HEK293 (cell line): ENCODE measurements at regions not wholly inside any gene's neighbourhood (a gene's known extent, or its start where the extent isn't known, plus 50 kb on each side); places are given as distances from the start of the nearest gene placed in this dataset.

Source experiments
- CTCF ChIA-PET: fragments of 350-600 bp; formaldehyde crosslinking; extraction: SDS; loops from one replicate; lab custom pipeline; 2021; ENCODE audit warnings: antibody characterized with exemption; lab: Yijun Ruan, JAX
- POLR2A ChIA-PET: fragments of 300-600 bp; formaldehyde crosslinking; extraction: SDS; loops from one replicate; lab custom pipeline; 2020; ENCODE audit warnings: antibody characterized with exemption, inconsistent platforms; lab: Yijun Ruan, JAX
- H3K27ac ChIP-seq: fragments of 200-500 bp; sonication (Bioruptor generic); 2 replicates; pipeline ENCODE4 v1.5.1; 2014; ENCODE audit warnings: low read depth, low read length, control low read depth, inconsistent platforms; ENCODE audit errors: extremely low read depth
- H3K36me3 ChIP-seq, 2 experiments: fragments of 200-500 bp in 1 of 2; sonication (Bioruptor generic) in 1 of 2; 1 replicate in 1 of 2; 2 replicates in 1 of 2; pipeline ENCODE4 v1.5.1; 2014 to 2017; ENCODE audit warnings: inconsistent platforms in 2 of 2, low read length in 2 of 2; ENCODE audit not compliant: control insufficient read depth in 2 of 2, insufficient read depth in 1 of 2
- H3K4me1 ChIP-seq: fragments of 200-500 bp; sonication (Bioruptor generic); 2 replicates; pipeline ENCODE4 v1.5.1; 2014; ENCODE audit warnings: mild to moderate bottlenecking, low read length, inconsistent platforms; ENCODE audit not compliant: control insufficient read depth, insufficient read depth
- H3K4me3 ChIP-seq: 2 replicates; pipeline ENCODE4 v1.5.1; 2011; ENCODE audit warnings: low read depth, mild to moderate bottlenecking, control low read depth, low read length, moderate library complexity
- H3K9me3 ChIP-seq: fragments of 200-500 bp; sonication (Bioruptor generic); 2 replicates; pipeline ENCODE4 v1.5.1; 2014; ENCODE audit warnings: low read depth, low read length, inconsistent platforms; ENCODE audit not compliant: control insufficient read depth, insufficient read depth
- MEIS1 ChIP-seq: sonication (generic); formaldehyde crosslinking; IDR thresholded peaks from 2 replicates; pipeline ENCODE4 v1.8.1; 2022; ENCODE audit warnings: missing genetic modification reagents, mild to moderate bottlenecking, borderline replicate concordance
- RBAK ChIP-seq: fragments of 450-650 bp; formaldehyde crosslinking; IDR thresholded peaks from 2 replicates; pipeline ENCODE4 v1.5.1; 2016; ENCODE audit warnings: missing biosample characterization, missing genetic modification characterization
- REPIN1 ChIP-seq: fragments of 450-650 bp; formaldehyde crosslinking; IDR thresholded peaks from 2 replicates; pipeline ENCODE4 v1.5.1; 2017; ENCODE audit warnings: missing biosample characterization, missing genetic modification characterization, low read depth
- SALL2 ChIP-seq: fragments of 450-650 bp; formaldehyde crosslinking; IDR thresholded peaks from 2 replicates; pipeline ENCODE4 v1.5.0; 2017; ENCODE audit warnings: missing biosample characterization, mild to moderate bottlenecking, missing genetic modification characterization, borderline replicate concordance
- ZBTB7A ChIP-seq: fragments of 450-650 bp; formaldehyde crosslinking; IDR thresholded peaks from 2 replicates; pipeline ENCODE4 v1.5.1; 2016; ENCODE audit warnings: low read depth, missing biosample characterization, missing genetic modification characterization
- ZNF155 ChIP-seq: fragments of 450-650 bp; formaldehyde crosslinking; IDR thresholded peaks from 2 replicates; pipeline ENCODE4 v1.5.1; 2016; ENCODE audit warnings: missing biosample characterization, missing genetic modification characterization
- ZNF19 ChIP-seq: fragments of 450-650 bp; formaldehyde crosslinking; IDR thresholded peaks from 2 replicates; pipeline ENCODE4; 2016; ENCODE audit warnings: missing biosample characterization, missing genetic modification characterization, low read depth
- ZNF2 ChIP-seq: fragments of 450-650 bp; formaldehyde crosslinking; IDR thresholded peaks from 2 replicates; pipeline ENCODE4 v1.5.1; 2016; ENCODE audit warnings: missing biosample characterization, missing genetic modification characterization
- ZNF248 ChIP-seq: fragments of 450-650 bp; formaldehyde crosslinking; IDR thresholded peaks from 2 replicates; pipeline ENCODE4 v1.5.1; 2017; ENCODE audit warnings: missing biosample characterization, missing genetic modification characterization
- ZNF266 ChIP-seq: fragments of 450-650 bp; formaldehyde crosslinking; IDR thresholded peaks from 2 replicates; pipeline ENCODE4 v1.5.1; 2016; ENCODE audit warnings: missing biosample characterization, missing genetic modification characterization, low read depth
- ZNF354C ChIP-seq: fragments of 450-650 bp; formaldehyde crosslinking; IDR thresholded peaks from 2 replicates; pipeline ENCODE4 v1.5.1; 2016; ENCODE audit warnings: missing biosample characterization, missing genetic modification characterization, low read depth, borderline replicate concordance
- ZNF366 ChIP-seq: fragments of 450-650 bp; formaldehyde crosslinking; conservative IDR thresholded peaks from 2 replicates; pipeline ENCODE4 v1.5.1; 2016; ENCODE audit warnings: missing biosample characterization, missing genetic modification characterization
- ZNF404 ChIP-seq: fragments of 450-650 bp; formaldehyde crosslinking; IDR thresholded peaks from 2 replicates; pipeline ENCODE4 v1.5.1; 2017; ENCODE audit warnings: missing biosample characterization, missing genetic modification characterization
- ZNF529 ChIP-seq: fragments of 450-650 bp; formaldehyde crosslinking; IDR thresholded peaks from 2 replicates; pipeline ENCODE4 v1.5.1; 2017; ENCODE audit warnings: missing genetic modification characterization, missing biosample characterization; ENCODE audit not compliant: insufficient replicate concordance
- ZNF558 ChIP-seq: fragments of 450-650 bp; formaldehyde crosslinking; IDR thresholded peaks from 2 replicates; pipeline ENCODE4 v1.5.1; 2016; ENCODE audit warnings: missing biosample characterization, missing genetic modification characterization
- ZNF623 ChIP-seq: fragments of 450-650 bp; formaldehyde crosslinking; IDR thresholded peaks from 2 replicates; pipeline ENCODE4 v1.5.1; 2016; ENCODE audit warnings: missing biosample characterization, missing genetic modification characterization
- TF ChIP-seq, protein P1 (sequence below): fragments of 450-650 bp; formaldehyde crosslinking; IDR thresholded peaks from 2 replicates; pipeline ENCODE4 v1.5.1; 2016; ENCODE audit warnings: missing biosample characterization, missing genetic modification characterization
- TF ChIP-seq, protein P2 (sequence below): fragments of 450-650 bp; formaldehyde crosslinking; IDR thresholded peaks from 2 replicates; pipeline ENCODE4 v1.5.1; 2016; ENCODE audit warnings: missing biosample characterization, missing genetic modification characterization, low read depth
- TF ChIP-seq, protein P3 (sequence below): fragments of 450-650 bp; formaldehyde crosslinking; IDR thresholded peaks from 2 replicates; pipeline ENCODE4 v1.5.1; 2017; ENCODE audit warnings: missing biosample characterization, missing genetic modification characterization
- TF ChIP-seq, protein P4 (sequence below): fragments of 450-650 bp; formaldehyde crosslinking; optimal IDR thresholded peaks from 2 replicates; pipeline ENCODE3; 2016; ENCODE audit warnings: missing biosample characterization, mild to moderate bottlenecking, missing genetic modification characterization

DNA sequence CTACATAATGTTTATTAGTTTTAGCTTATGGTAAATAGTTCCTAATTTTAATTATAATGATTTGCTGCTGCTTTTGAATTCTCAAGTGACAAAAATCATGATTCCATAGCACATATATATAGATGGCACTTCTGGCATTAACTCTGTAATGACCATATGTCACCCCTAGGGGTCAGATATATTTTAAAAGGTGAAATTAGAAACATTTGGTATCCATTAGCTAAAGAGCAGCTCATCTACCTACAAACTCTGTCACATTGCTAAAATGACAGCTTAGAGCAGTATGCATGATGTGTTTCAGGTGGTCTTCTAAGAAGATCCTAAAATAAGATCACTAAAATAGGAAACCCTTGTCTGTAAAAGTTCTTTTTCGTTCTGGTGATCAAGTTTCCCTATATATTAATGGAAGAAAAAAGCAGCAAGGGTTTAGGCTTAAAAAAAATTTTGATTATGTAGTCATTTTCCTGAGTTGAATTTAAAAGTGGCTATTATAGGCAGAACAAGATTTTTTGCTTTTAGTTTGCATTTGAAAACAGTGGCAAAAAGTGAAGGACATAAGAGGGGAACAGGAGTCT is 157.7 kb upstream of the POU5F2 start:
- POLR2A ChIA-PET: no interaction called here
- no peaks in the 10 kb centered on the region for H3K4me1 ChIP-seq
- TF ChIP-seq ZNF155 (tag by site-specific recombination): no peak
- TF ChIP-seq, protein P1, sequence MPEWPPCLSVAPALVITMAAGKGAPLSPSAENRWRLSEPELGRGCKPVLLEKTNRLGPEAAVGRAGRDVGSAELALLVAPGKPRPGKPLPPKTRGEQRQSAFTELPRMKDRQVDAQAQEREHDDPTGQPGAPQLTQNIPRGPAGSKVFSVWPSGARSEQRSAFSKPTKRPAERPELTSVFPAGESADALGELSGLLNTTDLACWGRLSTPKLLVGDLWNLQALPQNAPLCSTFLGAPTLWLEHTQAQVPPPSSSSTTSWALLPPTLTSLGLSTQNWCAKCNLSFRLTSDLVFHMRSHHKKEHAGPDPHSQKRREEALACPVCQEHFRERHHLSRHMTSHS (tag by site-specific recombination): no peak
- TF ChIP-seq, protein P2, sequence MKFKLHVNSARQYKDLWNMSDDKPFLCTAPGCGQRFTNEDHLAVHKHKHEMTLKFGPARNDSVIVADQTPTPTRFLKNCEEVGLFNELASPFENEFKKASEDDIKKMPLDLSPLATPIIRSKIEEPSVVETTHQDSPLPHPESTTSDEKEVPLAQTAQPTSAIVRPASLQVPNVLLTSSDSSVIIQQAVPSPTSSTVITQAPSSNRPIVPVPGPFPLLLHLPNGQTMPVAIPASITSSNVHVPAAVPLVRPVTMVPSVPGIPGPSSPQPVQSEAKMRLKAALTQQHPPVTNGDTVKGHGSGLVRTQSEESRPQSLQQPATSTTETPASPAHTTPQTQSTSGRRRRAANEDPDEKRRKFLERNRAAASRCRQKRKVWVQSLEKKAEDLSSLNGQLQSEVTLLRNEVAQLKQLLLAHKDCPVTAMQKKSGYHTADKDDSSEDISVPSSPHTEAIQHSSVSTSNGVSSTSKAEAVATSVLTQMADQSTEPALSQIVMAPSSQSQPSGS (tag by site-specific recombination): no peak
- TF ChIP-seq ZNF558 (tag by site-specific recombination): no peak
- TF ChIP-seq, protein P3, sequence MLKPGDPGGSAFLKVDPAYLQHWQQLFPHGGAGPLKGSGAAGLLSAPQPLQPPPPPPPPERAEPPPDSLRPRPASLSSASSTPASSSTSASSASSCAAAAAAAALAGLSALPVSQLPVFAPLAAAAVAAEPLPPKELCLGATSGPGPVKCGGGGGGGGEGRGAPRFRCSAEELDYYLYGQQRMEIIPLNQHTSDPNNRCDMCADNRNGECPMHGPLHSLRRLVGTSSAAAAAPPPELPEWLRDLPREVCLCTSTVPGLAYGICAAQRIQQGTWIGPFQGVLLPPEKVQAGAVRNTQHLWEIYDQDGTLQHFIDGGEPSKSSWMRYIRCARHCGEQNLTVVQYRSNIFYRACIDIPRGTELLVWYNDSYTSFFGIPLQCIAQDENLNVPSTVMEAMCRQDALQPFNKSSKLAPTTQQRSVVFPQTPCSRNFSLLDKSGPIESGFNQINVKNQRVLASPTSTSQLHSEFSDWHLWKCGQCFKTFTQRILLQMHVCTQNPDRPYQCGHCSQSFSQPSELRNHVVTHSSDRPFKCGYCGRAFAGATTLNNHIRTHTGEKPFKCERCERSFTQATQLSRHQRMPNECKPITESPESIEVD (tag by site-specific recombination): no peak
- TF ChIP-seq ZNF266 (tag by site-specific recombination): no peak
- TF ChIP-seq, protein P4, sequence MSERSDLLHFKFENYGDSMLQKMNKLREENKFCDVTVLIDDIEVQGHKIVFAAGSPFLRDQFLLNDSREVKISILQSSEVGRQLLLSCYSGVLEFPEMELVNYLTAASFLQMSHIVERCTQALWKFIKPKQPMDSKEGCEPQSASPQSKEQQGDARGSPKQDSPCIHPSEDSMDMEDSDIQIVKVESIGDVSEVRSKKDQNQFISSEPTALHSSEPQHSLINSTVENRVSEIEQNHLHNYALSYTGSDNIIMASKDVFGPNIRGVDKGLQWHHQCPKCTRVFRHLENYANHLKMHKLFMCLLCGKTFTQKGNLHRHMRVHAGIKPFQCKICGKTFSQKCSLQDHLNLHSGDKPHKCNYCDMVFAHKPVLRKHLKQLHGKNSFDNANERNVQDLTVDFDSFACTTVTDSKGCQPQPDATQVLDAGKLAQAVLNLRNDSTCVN (tag by site-specific recombination): no peak
- no peak for TF ChIP-seq ZNF248 (tag by site-specific recombination)
- no peak for TF ChIP-seq ZNF366 (tag by site-specific recombination)
- TF ChIP-seq ZBTB7A (tag by site-specific recombination): no peak
- no peak for TF ChIP-seq MEIS1 (CRISPR knock-in tag)
- no peak for TF ChIP-seq ZNF2
- no peak for TF ChIP-seq ZNF19 (tag by site-specific recombination)
- no peak for TF ChIP-seq SALL2 (tag by site-specific recombination)
- TF ChIP-seq ZNF354C (tag by site-specific recombination): no peak
- TF ChIP-seq ZNF623: no peak
- TF ChIP-seq RBAK (tag by site-specific recombination): no peak
- no peak for TF ChIP-seq REPIN1
- TF ChIP-seq ZNF404 (tag by site-specific recombination): no peak
- TF ChIP-seq ZNF529 (tag by site-specific recombination): no peak
- H3K36me3 ChIP-seq: no peaks in the 10 kb centered on the region
- CTCF ChIA-PET: interaction anchor here (0.6 to 1.4 kb wide), 10 partner anchors 8 to 291 kb away, joined by 3 to 6 read pairs (median 4); no protein-coding TSS in a partner anchor
- H3K4me3 ChIP-seq: no peak overlapping the region
- no peaks in the 10 kb centered on the region for H3K9me3 ChIP-seq
- no peak overlapping the region for H3K27ac ChIP-seq
